Thyroid gland (tissue), 4 donors: ENCODE measurements at regions not wholly inside any gene's neighbourhood (a gene's known extent, or its start where the extent isn't known, plus 50 kb on each side); places are given as distances from the start of the nearest gene placed in this dataset.

Experiments
- POLR2A ChIP-seq, 2 donors: fragments of 450-650 bp; IDR thresholded peaks; one replicate each; pipeline ENCODE4 v1.6.1; 2017; ENCODE audit warnings: antibody characterized with exemption in 2 of 2, mild to moderate bottlenecking in 2 of 2, moderate library complexity in 1 of 2
- TF ChIP-seq, protein P1 (sequence below), 6 experiments: fragments of 200-600 bp in 3 of 6; fragments of 450-650 bp in 3 of 6; sonication (generic) in 3 of 6; IDR thresholded peaks; one replicate each; pipeline ENCODE4 v1.5.1; 2016 to 2019; ENCODE audit warnings: antibody characterized with exemption in 6 of 6, mild to moderate bottlenecking in 2 of 6, inconsistent platforms in 1 of 6, moderate library complexity in 1 of 6

GRCh38 chr1:81069856-81070255 lies 730.9 kb upstream of the ADGRL2 start:
- TF ChIP-seq, protein P1, sequence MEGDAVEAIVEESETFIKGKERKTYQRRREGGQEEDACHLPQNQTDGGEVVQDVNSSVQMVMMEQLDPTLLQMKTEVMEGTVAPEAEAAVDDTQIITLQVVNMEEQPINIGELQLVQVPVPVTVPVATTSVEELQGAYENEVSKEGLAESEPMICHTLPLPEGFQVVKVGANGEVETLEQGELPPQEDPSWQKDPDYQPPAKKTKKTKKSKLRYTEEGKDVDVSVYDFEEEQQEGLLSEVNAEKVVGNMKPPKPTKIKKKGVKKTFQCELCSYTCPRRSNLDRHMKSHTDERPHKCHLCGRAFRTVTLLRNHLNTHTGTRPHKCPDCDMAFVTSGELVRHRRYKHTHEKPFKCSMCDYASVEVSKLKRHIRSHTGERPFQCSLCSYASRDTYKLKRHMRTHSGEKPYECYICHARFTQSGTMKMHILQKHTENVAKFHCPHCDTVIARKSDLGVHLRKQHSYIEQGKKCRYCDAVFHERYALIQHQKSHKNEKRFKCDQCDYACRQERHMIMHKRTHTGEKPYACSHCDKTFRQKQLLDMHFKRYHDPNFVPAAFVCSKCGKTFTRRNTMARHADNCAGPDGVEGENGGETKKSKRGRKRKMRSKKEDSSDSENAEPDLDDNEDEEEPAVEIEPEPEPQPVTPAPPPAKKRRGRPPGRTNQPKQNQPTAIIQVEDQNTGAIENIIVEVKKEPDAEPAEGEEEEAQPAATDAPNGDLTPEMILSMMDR (IDR thresholded peaks at IDR 0.05): no peak
- TF ChIP-seq POLR2A (IDR thresholded peaks at IDR 0.05): no peak
